ENCODE measurements at regions not wholly inside any gene's neighbourhood (a gene's known extent, or its start where the extent isn't known, plus 50 kb on each side); places are given as distances from the start of the nearest gene placed in this dataset.
"Not testable (repeated sequence)": the region's sequence is repeated elsewhere in the genome, so short reads cannot be mapped to it uniquely, and the experiment has no call there.

GRCh38 chr5:101045689-101046088, 142.6 kb upstream of the ST8SIA4 start:
- H3K4me1 ChIP-seq (ENCODE audit: control insufficient read depth in 1 of 2, insufficient read depth in 2 of 2, low read depth in 1 of 2, low read length in 1 of 2), result no peaks in the 10 kb centered on the region
- H3K9me2 ChIP-seq, result no peaks in the 10 kb centered on the region
- H3F3A ChIP-seq (replicated peaks; ENCODE audit: insufficient read depth), result no peaks in the 10 kb centered on the region
- 14% methylated on average over 3 of the region's 3 CpGs for WGBS (ENCODE audit: low lambda C conversion rate)
- CTCF ChIA-PET, result no interaction called here
- no peak overlapping the region for H3K4me3 ChIP-seq (ENCODE audit: low read depth in 2 of 2, low read length in 1 of 2)
- H3K27me3 ChIP-seq (ENCODE audit: insufficient read depth), result no peaks in the 10 kb centered on the region
- H3K27ac ChIP-seq (ENCODE audit: low read depth in 2 of 2, low read length in 1 of 2), result no peak overlapping the region
- no peaks in the 10 kb centered on the region for H3K79me2 ChIP-seq (ENCODE audit: insufficient read depth)
- no peak for DNase-seq
- H3K36me3 ChIP-seq (replicated peaks in 1 of 2; ENCODE audit: control insufficient read depth in 1 of 2, insufficient read depth in 2 of 2, low read length in 1 of 2), result no peaks in the 10 kb centered on the region
- no peak for TF ChIP-seq FOXM1 (IDR thresholded peaks at IDR 0.05; ENCODE audit: low read depth)
- no peak for TF ChIP-seq FOSL2 (IDR thresholded peaks at IDR 0.05; ENCODE audit: borderline replicate concordance, low read depth)
- peak; percentile 40 for TF ChIP-seq RAD21 (IDR thresholded peaks at IDR 0.05; ENCODE audit: low read length)
- peak; percentile 56 for TF ChIP-seq CTCF (IDR thresholded peaks at IDR 0.05)
- TF ChIP-seq FOXJ3 (CRISPR knock-in tag; IDR thresholded peaks at IDR 0.05), result no peak
- TF ChIP-seq SMC3 (IDR thresholded peaks at IDR 0.05; ENCODE audit: low read depth, low read length), result peak; percentile 19; the same call in 1 of the 2 replicates
- TF ChIP-seq RFX5 (IDR thresholded peaks at IDR 0.05; ENCODE audit: low read length), result no peak
- no peak for TF ChIP-seq RXRA (IDR thresholded peaks at IDR 0.05; ENCODE audit: borderline replicate concordance, low read depth)
- H3K9ac ChIP-seq, result no peak overlapping the region
- no peaks in the 10 kb centered on the region for H4K20me1 ChIP-seq (ENCODE audit: insufficient read depth)
- H3K9me3 ChIP-seq, result no peaks in the 10 kb centered on the region
- no peak overlapping the region for H2AFZ ChIP-seq (ENCODE audit: low read depth)
- POLR2A ChIA-PET, result no interaction called here
- no peak overlapping the region for H3K4me2 ChIP-seq

- H3K27ac ChIP-seq (ENCODE audit: low read depth in 2 of 2, low read length in 1 of 2); H3K4me3 ChIP-seq (ENCODE audit: low read depth in 2 of 2, low read length in 1 of 2); H3K9me3 ChIP-seq; POLR2A ChIA-PET; CTCF ChIA-PET; H3F3A ChIP-seq (replicated peaks; ENCODE audit: insufficient read depth); H3K36me3 ChIP-seq (replicated peaks in 1 of 2; ENCODE audit: control insufficient read depth in 1 of 2, insufficient read depth in 2 of 2, low read length in 1 of 2); H4K20me1 ChIP-seq (ENCODE audit: insufficient read depth); H3K4me2 ChIP-seq; DNase-seq; H3K79me2 ChIP-seq (ENCODE audit: insufficient read depth); H2AFZ ChIP-seq (ENCODE audit: low read depth); H3K9ac ChIP-seq; H3K27me3 ChIP-seq (ENCODE audit: insufficient read depth); H3K9me2 ChIP-seq; H3K4me1 ChIP-seq (ENCODE audit: control insufficient read depth in 1 of 2, insufficient read depth in 2 of 2, low read depth in 1 of 2, low read length in 1 of 2): not testable (repeated sequence)
Measured at GRCh38 chr5:101040002-101040401, 136.9 kb upstream of the ST8SIA4 start.

- no peaks in the 10 kb centered on the region for H3K27me3 ChIP-seq (ENCODE audit: insufficient read depth)
- WGBS (ENCODE audit: low lambda C conversion rate), result 19% methylated on average over 4 of the region's 4 CpGs
- H3K27ac ChIP-seq (ENCODE audit: low read depth in 2 of 2, low read length in 1 of 2), result no peak overlapping the region
- no peaks in the 10 kb centered on the region for H3K4me1 ChIP-seq (ENCODE audit: control insufficient read depth in 1 of 2, insufficient read depth in 2 of 2, low read depth in 1 of 2, low read length in 1 of 2)
- no peaks in the 10 kb centered on the region for H4K20me1 ChIP-seq (ENCODE audit: insufficient read depth)
- H3K4me2 ChIP-seq, result no peak overlapping the region
- no peaks in the 10 kb centered on the region for H3F3A ChIP-seq (replicated peaks; ENCODE audit: insufficient read depth)
- CTCF ChIA-PET, result no interaction called here
- POLR2A ChIA-PET, result no interaction called here
- H3K9ac ChIP-seq, result no peak overlapping the region
- H3K36me3 ChIP-seq (replicated peaks in 1 of 2; ENCODE audit: control insufficient read depth in 1 of 2, insufficient read depth in 2 of 2, low read length in 1 of 2), result no peaks in the 10 kb centered on the region
- H3K79me2 ChIP-seq (ENCODE audit: insufficient read depth), result no peaks in the 10 kb centered on the region
- H3K4me3 ChIP-seq (ENCODE audit: low read depth in 2 of 2, low read length in 1 of 2), result no peak overlapping the region
- no peaks in the 10 kb centered on the region for H3K9me3 ChIP-seq
- no peak overlapping the region for H2AFZ ChIP-seq (ENCODE audit: low read depth)
- no peaks in the 10 kb centered on the region for H3K9me2 ChIP-seq
- no peak for DNase-seq
- TF ChIP-seq SIN3A (IDR thresholded peaks at IDR 0.05; ENCODE audit: borderline replicate concordance, low read depth, low read length), result no peak
- no peak for TF ChIP-seq EP300 (IDR thresholded peaks at IDR 0.05; ENCODE audit: borderline replicate concordance in 1 of 2, low read depth in 1 of 2, low read length in 1 of 2)
- TF ChIP-seq REST (IDR thresholded peaks at IDR 0.05; ENCODE audit: low read depth, low read length), result no peak
- TF ChIP-seq MAX (IDR thresholded peaks at IDR 0.05; ENCODE audit: low read depth), result no peak
- no peak for TF ChIP-seq YY1 (IDR thresholded peaks at IDR 0.05; ENCODE audit: low read depth)
- TF ChIP-seq USF1 (IDR thresholded peaks at IDR 0.05; ENCODE audit: borderline replicate concordance, low read depth), result no peak
- TF ChIP-seq TEAD4 (IDR thresholded peaks at IDR 0.05; ENCODE audit: borderline replicate concordance, insufficient read depth), result no peak
- TF ChIP-seq FOXM1 (IDR thresholded peaks at IDR 0.05; ENCODE audit: low read depth), result no peak
- no peak for TF ChIP-seq TAF1 (IDR thresholded peaks at IDR 0.05; ENCODE audit: borderline replicate concordance, low read depth, low read length)
Measured at GRCh38 chr5:101036778-101037177, 133.7 kb upstream of the ST8SIA4 start.

Measured in SK-N-SH (cell line).